WTC11 (cell line): ENCODE measurements at regions not wholly inside any gene's neighbourhood (a gene's known extent, or its start where the extent isn't known, plus 50 kb on each side); places are given as distances from the start of the nearest gene placed in this dataset.

ENCODE experiments used
- ATAC-seq: fragments of 200-7000 bp; cut with Tn5 transposase; 2 replicates; pipeline ENCODE4 v1.10.0; 2021; ENCODE audit warnings: mild to moderate bottlenecking, moderate library complexity
- CTCF ChIA-PET: fragments of 300-600 bp; sonication (Branson Sonifier 250); formaldehyde crosslinking; loops from one replicate; lab custom pipeline; 2021; ENCODE audit warnings: antibody characterized with exemption; lab: Charles Lee
- POLR2A ChIA-PET: fragments of 350-600 bp; sonication (Branson Sonifier 250); formaldehyde crosslinking; loops from one replicate; lab custom pipeline; 2021; ENCODE audit warnings: antibody characterized with exemption; lab: Charles Lee
- DNase-seq: peaks from one replicate; pipeline ENCODE4 v3.0.0; 2021; ENCODE audit warnings: low spot score
- H3K27ac Mint-ChIP-seq: 2 replicates; pipeline ENCODE4 v1.8.0; 2021; ENCODE audit warnings: mixed read lengths
- H3K27me3 Mint-ChIP-seq: 2 replicates; pipeline ENCODE4 v1.8.0; 2021; ENCODE audit warnings: low read depth, mild to moderate bottlenecking, moderate library complexity, mixed read lengths
- H3K36me3 Mint-ChIP-seq: 2 replicates; pipeline ENCODE4 v1.8.0; 2021; ENCODE audit warnings: mixed read lengths
- H3K4me1 Mint-ChIP-seq: 2 replicates; pipeline ENCODE4 v1.8.0; 2022; ENCODE audit warnings: mixed read lengths
- H3K4me3 Mint-ChIP-seq: 2 replicates; pipeline ENCODE4 v1.8.0; 2021; ENCODE audit warnings: mild to moderate bottlenecking, moderate library complexity, mixed read lengths
- H3K9me3 Mint-ChIP-seq: 2 replicates; pipeline ENCODE4 v1.8.0; 2021; ENCODE audit warnings: mixed read lengths
- EMX1 ChIP-seq: fragments of 250-450 bp; sonication (Bioruptor Pico); IDR thresholded peaks from 2 replicates; pipeline ENCODE4 v1.8.0; 2021; ENCODE audit warnings: mild to moderate bottlenecking
- ETV6 ChIP-seq: sonication (generic); formaldehyde crosslinking; IDR thresholded peaks from 2 replicates; pipeline ENCODE4 v1.8.1; 2022; ENCODE audit warnings: mild to moderate bottlenecking, missing genetic modification reagents
- FOXJ3 ChIP-seq: sonication (generic); formaldehyde crosslinking; IDR thresholded peaks from 2 replicates; pipeline ENCODE4 v1.9.0; 2021; ENCODE audit warnings: missing genetic modification reagents, mild to moderate bottlenecking, borderline replicate concordance
- GABPB1 ChIP-seq: sonication (generic); formaldehyde crosslinking; IDR thresholded peaks from 2 replicates; pipeline ENCODE4 v1.8.1; 2023; ENCODE audit warnings: mild to moderate bottlenecking, missing genetic modification reagents
- JUN ChIP-seq: sonication (generic); formaldehyde crosslinking; IDR thresholded peaks from 2 replicates; pipeline ENCODE4 v1.8.0; 2023; ENCODE audit warnings: mild to moderate bottlenecking, missing genetic modification reagents
- NFE2L1 ChIP-seq: sonication (generic); formaldehyde crosslinking; IDR thresholded peaks from 2 replicates; pipeline ENCODE4 v1.8.1; 2023; ENCODE audit warnings: missing genetic modification reagents
- SMAD3 ChIP-seq: sonication (generic); formaldehyde crosslinking; IDR thresholded peaks from 2 replicates; pipeline ENCODE4 v1.8.0; 2022; ENCODE audit warnings: missing genetic modification reagents, mild to moderate bottlenecking, borderline replicate concordance
- TEAD4 ChIP-seq: sonication (generic); formaldehyde crosslinking; IDR thresholded peaks from 2 replicates; pipeline ENCODE4 v1.8.0; 2022; ENCODE audit warnings: mild to moderate bottlenecking, missing genetic modification reagents
- ZNF121 ChIP-seq: sonication (generic); formaldehyde crosslinking; IDR thresholded peaks from 2 replicates; pipeline ENCODE4 v1.8.0; 2023; ENCODE audit warnings: missing genetic modification reagents
- TF ChIP-seq, protein P1 (sequence below): sonication (generic); formaldehyde crosslinking; IDR thresholded peaks from 2 replicates; pipeline ENCODE4 v1.8.0; 2023; ENCODE audit warnings: mild to moderate bottlenecking, missing genetic modification reagents
- TF ChIP-seq, protein P2 (sequence below): sonication (generic); formaldehyde crosslinking; IDR thresholded peaks from 2 replicates; pipeline ENCODE4 v1.8.0; 2023; ENCODE audit warnings: missing genetic modification reagents, mild to moderate bottlenecking, borderline replicate concordance
- TF ChIP-seq, protein P3 (sequence below): sonication (generic); formaldehyde crosslinking; conservative IDR thresholded peaks from 2 replicates; pipeline ENCODE4 v1.8.1; 2023; ENCODE audit warnings: mild to moderate bottlenecking, low read depth, missing genetic modification reagents, moderate library complexity
- TF ChIP-seq, protein P4 (sequence below): fragments of 250-450 bp; sonication (Bioruptor Pico); IDR thresholded peaks from 2 replicates; pipeline ENCODE4 v1.9.0; 2021; ENCODE audit warnings: moderate library complexity, mild to moderate bottlenecking, inconsistent platforms, borderline replicate concordance
- TF ChIP-seq, protein P5 (sequence below): sonication (generic); formaldehyde crosslinking; IDR thresholded peaks from 2 replicates; pipeline ENCODE4 v1.8.1; 2023; ENCODE audit warnings: mild to moderate bottlenecking, moderate library complexity, missing genetic modification reagents

DNA sequence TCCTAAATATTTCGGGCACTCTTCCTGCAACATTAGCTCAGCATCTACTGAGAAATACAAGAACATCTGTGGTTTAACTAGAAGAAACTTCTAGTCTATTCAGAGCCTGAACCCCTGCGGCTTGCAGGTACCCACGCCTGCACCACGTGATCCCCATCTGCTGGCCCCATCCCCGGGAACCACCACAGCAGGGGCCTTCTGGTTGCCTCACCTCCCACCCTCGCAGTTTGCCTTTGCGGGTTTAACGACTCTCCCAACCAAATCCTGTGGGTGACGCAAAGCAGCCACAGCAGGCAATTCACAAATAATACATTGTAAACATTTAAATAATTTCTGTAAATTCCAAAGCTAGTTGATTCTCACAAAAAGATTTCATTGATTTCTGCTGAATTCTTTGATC, 90.2 kb upstream of the TMEM18 start (continued):
- TF ChIP-seq TEAD4 (CRISPR knock-in tag) (no peak), SMAD3 (CRISPR knock-in tag) (no peak)
- TF ChIP-seq, protein P1, sequence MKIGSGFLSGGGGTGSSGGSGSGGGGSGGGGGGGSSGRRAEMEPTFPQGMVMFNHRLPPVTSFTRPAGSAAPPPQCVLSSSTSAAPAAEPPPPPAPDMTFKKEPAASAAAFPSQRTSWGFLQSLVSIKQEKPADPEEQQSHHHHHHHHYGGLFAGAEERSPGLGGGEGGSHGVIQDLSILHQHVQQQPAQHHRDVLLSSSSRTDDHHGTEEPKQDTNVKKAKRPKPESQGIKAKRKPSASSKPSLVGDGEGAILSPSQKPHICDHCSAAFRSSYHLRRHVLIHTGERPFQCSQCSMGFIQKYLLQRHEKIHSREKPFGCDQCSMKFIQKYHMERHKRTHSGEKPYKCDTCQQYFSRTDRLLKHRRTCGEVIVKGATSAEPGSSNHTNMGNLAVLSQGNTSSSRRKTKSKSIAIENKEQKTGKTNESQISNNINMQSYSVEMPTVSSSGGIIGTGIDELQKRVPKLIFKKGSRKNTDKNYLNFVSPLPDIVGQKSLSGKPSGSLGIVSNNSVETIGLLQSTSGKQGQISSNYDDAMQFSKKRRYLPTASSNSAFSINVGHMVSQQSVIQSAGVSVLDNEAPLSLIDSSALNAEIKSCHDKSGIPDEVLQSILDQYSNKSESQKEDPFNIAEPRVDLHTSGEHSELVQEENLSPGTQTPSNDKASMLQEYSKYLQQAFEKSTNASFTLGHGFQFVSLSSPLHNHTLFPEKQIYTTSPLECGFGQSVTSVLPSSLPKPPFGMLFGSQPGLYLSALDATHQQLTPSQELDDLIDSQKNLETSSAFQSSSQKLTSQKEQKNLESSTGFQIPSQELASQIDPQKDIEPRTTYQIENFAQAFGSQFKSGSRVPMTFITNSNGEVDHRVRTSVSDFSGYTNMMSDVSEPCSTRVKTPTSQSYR = no peak

DNA sequence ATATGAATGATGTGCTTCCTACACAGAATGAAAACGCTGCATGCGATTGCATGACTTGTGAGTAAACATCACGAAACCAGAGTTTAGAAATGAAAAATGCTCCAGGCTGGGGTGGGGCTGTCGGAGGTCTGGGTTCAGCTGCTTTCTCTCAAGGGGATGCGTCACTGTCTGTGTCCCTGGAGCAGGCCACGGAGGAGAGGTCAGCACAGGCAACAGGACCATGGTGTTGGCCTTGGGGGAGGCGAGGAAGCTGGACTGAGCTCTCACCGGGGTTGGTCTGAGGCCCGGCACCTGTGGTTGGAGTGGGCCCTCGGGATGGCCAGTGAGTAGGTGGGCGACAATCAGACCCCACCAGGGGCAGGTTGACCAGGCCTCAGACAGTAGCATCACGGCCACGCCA, 89.0 kb upstream of the TMEM18 start:
- Mint-ChIP-seq H3K9me3 (peaks cover 22% of the 10 kb centered on the region), H3K4me1 (peaks cover 10% of the 10 kb centered on the region), H3K27me3 (peaks cover 23% of the 10 kb centered on the region), H3K27ac (no peak overlapping the region), H3K4me3 (no peak overlapping the region), H3K36me3 (peaks cover 6% of the 10 kb centered on the region)
- POLR2A ChIA-PET = no interaction called here
- CTCF ChIA-PET = no interaction called here
- DNase-seq (no peak), ATAC-seq (no peak)
- TF ChIP-seq, protein P2, sequence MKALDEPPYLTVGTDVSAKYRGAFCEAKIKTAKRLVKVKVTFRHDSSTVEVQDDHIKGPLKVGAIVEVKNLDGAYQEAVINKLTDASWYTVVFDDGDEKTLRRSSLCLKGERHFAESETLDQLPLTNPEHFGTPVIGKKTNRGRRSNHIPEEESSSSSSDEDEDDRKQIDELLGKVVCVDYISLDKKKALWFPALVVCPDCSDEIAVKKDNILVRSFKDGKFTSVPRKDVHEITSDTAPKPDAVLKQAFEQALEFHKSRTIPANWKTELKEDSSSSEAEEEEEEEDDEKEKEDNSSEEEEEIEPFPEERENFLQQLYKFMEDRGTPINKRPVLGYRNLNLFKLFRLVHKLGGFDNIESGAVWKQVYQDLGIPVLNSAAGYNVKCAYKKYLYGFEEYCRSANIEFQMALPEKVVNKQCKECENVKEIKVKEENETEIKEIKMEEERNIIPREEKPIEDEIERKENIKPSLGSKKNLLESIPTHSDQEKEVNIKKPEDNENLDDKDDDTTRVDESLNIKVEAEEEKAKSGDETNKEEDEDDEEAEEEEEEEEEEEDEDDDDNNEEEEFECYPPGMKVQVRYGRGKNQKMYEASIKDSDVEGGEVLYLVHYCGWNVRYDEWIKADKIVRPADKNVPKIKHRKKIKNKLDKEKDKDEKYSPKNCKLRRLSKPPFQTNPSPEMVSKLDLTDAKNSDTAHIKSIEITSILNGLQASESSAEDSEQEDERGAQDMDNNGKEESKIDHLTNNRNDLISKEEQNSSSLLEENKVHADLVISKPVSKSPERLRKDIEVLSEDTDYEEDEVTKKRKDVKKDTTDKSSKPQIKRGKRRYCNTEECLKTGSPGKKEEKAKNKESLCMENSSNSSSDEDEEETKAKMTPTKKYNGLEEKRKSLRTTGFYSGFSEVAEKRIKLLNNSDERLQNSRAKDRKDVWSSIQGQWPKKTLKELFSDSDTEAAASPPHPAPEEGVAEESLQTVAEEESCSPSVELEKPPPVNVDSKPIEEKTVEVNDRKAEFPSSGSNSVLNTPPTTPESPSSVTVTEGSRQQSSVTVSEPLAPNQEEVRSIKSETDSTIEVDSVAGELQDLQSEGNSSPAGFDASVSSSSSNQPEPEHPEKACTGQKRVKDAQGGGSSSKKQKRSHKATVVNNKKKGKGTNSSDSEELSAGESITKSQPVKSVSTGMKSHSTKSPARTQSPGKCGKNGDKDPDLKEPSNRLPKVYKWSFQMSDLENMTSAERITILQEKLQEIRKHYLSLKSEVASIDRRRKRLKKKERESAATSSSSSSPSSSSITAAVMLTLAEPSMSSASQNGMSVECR (CRISPR knock-in tag) = no peak
- TF ChIP-seq, protein P3, sequence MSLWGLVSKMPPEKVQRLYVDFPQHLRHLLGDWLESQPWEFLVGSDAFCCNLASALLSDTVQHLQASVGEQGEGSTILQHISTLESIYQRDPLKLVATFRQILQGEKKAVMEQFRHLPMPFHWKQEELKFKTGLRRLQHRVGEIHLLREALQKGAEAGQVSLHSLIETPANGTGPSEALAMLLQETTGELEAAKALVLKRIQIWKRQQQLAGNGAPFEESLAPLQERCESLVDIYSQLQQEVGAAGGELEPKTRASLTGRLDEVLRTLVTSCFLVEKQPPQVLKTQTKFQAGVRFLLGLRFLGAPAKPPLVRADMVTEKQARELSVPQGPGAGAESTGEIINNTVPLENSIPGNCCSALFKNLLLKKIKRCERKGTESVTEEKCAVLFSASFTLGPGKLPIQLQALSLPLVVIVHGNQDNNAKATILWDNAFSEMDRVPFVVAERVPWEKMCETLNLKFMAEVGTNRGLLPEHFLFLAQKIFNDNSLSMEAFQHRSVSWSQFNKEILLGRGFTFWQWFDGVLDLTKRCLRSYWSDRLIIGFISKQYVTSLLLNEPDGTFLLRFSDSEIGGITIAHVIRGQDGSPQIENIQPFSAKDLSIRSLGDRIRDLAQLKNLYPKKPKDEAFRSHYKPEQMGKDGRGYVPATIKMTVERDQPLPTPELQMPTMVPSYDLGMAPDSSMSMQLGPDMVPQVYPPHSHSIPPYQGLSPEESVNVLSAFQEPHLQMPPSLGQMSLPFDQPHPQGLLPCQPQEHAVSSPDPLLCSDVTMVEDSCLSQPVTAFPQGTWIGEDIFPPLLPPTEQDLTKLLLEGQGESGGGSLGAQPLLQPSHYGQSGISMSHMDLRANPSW (CRISPR knock-in tag) = no peak
- TF ChIP-seq ZNF121 (no peak), NFE2L1 (no peak), ETV6 (CRISPR knock-in tag) (no peak), GABPB1 (CRISPR knock-in tag) (no peak), EMX1 (CRISPR knock-in tag) (no peak), JUN (no peak), FOXJ3 (CRISPR knock-in tag) (no peak)
- TF ChIP-seq, protein P4, sequence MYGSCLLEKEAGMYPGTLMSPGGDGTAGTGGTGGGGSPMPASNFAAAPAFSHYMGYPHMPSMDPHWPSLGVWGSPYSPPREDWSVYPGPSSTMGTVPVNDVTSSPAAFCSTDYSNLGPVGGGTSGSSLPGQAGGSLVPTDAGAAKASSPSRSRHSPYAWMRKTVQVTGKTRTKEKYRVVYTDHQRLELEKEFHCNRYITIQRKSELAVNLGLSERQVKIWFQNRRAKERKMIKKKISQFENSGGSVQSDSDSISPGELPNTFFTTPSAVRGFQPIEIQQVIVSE (CRISPR knock-in tag) = no peak
- TF ChIP-seq, protein P5, sequence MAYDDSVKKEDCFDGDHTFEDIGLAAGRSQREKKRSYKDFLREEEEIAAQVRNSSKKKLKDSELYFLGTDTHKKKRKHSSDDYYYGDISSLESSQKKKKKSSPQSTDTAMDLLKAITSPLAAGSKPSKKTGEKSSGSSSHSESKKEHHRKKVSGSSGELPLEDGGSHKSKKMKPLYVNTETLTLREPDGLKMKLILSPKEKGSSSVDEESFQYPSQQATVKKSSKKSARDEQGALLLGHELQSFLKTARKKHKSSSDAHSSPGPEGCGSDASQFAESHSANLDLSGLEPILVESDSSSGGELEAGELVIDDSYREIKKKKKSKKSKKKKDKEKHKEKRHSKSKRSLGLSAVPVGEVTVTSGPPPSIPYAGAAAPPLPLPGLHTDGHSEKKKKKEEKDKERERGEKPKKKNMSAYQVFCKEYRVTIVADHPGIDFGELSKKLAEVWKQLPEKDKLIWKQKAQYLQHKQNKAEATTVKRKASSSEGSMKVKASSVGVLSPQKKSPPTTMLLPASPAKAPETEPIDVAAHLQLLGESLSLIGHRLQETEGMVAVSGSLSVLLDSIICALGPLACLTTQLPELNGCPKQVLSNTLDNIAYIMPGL (CRISPR knock-in tag) = no peak
